ENCODE measurements at regions not wholly inside any gene's neighbourhood (a gene's known extent, or its start where the extent isn't known, plus 50 kb on each side); places are given as distances from the start of the nearest gene placed in this dataset.

DNA sequence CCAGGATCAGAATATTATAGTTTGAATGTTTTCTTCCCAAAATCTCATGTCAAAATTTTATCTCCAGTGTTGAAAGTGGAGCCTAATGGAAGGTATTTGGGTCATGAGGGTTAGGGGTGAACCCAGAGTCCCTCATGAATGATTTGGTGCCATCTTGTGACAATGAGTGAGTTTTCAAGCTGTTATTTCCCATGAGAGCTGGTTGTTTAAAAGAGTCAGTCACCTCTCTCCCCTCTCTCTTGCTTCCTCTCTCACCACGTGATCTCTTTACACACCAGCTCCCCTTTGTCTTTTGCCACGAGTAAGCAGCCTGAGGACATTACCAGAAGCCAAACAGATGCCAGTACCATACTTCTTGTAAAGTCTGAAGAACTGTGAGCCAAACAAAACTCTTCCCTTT is 561.6 kb downstream of the RERGL start:
- DNase-seq: no peak

DNA sequence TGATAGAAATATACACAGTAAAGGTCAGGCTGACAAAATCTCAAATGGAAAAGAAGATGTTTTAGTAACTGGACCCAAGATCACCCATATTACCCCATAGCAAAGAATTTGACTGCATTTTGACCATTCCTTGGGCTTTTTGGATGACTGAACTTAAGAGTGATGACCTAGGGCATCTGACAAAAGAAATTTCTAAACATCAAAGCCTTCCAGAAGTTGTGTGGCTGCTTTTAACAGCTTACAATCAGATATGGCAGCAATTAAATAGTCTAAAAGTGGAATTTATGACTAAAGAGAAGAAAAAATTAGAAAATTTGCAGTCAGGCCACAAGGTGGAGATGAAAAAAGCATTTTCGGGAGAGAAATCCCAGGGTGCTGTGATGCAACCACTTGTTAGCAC is 563.0 kb downstream of the RERGL start:
- DNase-seq: no peak

DNA sequence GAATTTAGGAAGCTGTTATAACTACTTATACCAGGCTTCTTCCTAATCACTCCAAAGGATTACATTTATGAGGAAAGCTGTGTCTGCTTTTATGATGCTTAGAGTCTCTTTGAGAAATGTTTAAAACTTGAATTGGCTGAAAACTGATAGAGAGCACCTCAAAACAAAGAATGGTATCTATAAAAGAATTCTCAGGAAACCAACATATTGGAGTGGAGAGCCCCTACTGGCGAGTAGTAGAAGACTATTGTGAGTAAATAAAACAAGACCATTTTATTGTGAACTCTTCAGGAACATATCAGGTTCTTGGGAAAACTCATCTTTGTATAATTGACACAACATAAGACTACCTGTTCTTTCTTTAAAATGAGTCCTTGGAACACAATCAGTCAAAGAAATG is 578.6 kb downstream of the RERGL start:
- DNase-seq: no peak

DNA sequence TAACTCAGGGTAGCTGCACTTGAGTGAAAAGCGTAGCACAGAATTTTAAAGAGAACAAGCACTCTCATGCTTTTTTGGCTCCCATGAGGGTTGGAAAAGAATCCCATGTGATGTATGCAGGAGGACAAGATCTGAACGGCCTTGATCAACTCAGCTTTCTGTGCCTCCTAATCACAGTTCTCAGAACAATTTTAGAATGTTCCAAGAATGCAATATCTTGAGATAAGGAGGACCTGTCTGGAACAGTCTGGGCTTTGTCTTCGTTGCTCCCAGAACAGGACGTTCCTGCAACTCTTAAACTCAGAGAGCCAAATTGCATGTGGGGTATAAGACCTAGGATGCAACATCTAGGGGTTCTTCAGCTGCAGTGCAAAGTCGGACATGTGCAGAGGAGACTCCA is 582.7 kb downstream of the RERGL start:
- DNase-seq: no peak

DNA sequence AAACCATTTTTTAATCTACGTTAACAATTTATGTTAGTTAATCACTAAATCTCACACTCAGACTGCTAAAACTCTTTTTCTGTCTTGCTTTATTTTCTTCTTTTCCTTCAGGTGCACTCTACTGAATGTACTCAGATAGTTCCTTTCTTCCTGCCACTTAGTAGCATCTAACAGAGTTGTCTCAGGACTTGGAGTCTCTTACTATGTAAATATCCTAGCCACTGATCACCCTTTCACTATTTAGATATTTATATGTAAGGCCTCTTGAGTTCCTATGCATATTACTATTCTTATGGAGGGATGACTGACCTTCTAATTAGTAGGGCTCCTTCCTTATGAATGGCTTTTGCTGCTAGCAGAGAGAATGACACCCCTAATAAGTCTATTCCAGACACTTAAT is 586.3 kb downstream of the RERGL start:
- DNase-seq: no peak

DNA sequence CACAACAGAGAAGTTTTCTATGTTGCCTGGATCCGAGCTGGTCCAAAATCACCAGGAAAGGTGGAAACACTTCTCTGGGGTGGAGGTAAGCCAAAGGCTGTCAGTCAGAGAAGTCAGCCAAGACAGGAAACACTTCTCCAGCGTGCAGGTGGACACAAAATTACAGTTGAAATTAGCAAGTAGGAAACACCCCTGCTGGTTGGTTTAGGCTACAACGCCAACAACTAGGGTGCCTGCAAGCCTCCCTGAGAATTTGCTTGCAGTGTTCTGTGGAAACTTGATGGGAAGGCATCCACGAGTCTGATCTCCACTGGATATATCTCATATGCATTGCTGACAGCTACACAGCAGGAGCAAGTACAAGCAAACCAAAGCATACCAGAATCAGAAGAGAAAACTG is 600.5 kb downstream of the RERGL start:
- DNase-seq: no peak

DNA sequence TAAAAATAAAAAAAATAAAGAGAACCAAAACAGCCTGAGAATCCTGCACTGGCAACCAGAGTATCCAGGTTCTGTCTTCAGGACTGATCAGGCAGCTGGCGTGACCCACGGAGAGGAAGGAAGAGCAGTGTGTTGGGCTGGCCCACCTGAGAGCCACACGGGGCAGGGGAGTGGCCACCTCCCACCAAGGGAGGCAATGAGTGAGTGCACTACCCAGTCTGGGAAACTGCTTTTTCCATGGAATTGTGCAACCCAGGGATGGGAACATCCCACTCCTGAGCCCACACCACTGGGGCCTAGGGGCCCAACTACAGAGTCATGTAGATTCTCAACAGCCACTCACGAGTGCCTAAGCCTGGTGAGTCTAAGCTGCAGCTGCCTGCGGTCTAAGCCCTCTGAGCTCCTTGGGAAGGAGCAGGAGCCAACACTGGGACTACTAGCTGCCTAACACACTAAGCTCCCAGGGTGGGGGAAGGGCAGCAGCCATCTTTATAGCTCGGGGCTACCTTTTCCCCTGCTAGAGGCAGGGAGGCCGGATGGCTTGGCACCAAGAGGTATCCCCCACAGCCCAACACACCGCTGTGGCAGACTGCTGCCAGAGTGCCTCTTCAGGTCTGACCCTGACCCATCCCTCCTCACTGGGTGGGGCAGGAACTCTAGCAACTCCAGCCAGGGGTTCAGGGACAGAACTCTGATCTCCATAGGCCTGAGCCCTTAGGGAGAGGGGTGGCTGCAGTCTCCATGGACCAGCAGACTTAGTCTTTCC is 610.9 kb downstream of the RERGL start:
- no peak for DNase-seq

DNA sequence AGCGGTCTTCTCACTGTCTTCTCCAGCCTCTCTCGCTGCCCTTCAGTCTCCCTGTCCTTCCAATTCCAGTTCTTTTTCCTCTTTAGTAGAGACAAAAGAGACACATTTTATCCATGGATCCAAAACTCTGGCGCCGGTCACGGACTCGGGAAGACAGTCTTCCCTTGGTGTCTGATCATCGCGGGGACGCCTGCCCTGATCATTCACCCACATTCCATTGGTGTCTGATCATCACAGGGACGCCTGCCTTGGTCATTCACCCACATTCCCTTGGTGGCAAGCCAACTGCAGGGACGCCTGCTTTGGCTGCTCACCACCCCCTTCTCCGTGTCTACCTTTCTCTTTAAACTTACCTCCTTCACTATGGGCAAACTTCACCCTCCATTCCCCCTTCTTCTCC is 619.5 kb downstream of the RERGL start:
- DNase-seq: no peak

DNA sequence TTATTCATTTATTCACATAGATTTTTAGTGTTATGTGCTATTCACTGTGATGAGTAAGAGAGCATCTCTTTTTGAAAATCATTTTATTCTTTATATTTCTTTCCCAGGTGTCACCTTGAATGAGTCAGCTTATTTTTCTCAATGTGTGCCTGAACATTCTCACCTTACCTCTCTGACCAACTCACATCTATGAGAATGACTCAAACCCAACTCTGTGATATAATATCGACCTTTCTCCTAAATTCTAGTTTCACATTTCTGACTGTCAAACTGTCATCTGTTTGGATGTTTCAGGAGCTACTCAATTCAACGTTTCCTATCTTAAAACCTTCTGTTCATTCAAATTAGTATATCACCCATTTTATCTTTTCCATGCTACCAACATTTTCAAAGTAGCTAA is 630.8 kb downstream of the RERGL start:
- DNase-seq: no peak

DNA sequence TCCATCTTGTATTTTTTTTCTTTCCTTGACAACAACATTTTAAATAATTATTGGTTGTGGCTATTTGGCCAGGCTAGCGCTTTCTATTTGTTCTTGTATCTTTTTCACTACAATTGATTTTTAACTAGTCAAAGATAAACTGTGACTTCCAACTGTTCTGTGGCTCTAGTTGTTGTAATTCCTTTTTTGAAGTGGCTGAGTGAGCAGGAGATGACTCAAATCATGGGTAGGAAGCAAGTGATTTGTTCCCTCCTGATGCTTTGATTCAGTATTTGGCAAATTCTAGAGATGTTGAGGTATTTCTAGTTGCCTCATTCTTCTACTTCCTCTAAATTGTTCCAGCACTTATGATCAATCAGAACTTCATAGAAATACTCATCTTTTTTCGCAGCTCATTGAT is 633.5 kb downstream of the RERGL start:
- no peak for DNase-seq

DNA sequence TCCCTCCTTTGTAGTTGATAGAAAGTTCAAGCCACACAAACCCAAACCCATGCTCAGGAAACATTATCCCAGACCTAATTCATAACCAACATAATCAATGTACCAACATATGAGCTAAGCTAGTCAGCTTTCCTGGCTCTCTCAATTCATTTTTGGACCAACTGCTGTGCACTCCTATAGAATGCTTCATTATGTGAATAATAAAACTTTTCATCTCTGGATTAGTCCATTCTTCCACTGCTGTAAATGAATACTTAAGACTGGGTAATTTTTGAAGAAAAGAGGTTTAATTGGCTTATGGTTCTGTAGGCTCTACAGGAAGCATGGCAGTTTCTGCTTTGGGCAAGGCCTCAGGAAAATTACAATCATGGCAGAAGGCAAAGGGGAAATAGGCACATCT is 651.9 kb downstream of the RERGL start:
- no peak for DNase-seq

DNA sequence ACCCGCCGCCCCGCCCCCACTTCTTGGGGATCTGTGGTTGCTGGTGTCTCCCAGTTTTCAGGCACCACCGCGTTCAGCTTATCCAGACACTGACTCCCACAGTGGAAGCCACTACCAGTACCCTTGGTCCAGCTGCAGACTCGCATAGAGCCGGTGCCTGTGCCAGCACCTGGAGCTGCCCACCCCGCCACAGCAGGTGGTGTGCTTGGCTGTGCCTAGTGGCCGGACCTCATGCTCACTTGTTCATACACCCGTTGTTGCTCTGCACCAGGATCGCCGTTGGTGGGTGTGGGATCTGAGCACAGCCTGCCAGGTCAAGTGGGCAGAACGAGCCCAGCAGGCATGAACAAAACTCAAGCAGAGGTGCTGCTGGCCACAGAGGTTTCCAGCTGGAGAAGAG is 673.2 kb downstream of the RERGL start:
- DNase-seq: no peak

DNA sequence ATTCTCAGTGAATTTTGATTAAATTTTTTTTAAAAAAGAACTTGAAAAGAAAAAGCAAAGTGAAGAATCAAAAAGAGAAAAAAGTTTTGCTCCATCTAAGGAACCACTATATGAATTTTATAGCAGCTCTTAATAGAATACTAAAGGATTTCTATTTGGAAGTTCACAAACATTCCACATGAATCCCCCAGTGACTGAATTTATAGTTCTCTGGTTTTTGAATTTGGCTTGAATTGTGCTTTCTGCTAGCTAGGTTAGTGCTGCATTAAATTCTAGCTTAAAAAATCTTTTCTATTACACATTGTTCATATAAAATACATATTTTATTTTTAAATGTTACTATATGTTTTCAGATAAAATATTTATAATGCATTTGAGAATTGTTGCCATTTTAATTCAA is 675.4 kb downstream of the RERGL start:
- DNase-seq: no peak

DNA sequence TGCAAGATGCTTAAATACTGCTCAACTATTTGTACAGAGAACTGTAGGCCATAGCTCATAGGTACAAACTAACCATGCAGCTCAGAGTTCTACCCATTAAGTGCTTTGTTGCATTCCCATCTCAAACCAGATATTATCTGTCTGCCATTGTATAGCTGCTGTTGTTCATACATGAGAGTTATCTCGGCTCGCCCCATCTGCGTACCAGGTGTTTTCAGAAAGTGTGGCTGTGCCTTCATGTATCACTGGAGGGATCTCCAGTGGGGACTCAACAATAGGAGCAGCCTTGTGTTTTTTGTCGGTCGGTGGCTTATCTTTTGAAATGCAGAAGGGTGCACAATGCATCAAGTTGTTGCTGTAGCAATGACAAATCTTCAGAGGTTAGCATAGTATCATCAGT is 678.3 kb downstream of the RERGL start:
- no peak for DNase-seq

DNA sequence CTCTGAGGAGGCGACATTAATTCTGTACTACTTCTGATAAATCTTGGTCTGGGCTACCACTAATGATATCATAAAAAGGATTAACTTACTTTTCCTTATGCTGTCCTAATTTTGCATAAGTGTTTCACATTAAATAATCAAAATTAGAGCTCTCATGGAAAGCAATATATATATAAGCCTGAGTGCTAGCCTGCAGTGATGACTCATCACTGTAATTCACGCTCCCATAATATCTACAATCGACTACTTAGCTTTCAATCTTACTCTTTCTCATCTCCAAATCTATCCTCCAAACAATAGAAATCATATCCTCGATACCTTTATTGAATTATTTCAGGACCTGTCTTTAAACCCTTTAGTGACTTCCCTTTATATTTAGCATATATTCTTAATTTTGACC is 701.3 kb downstream of the RERGL start:
- DNase-seq: no peak

DNA sequence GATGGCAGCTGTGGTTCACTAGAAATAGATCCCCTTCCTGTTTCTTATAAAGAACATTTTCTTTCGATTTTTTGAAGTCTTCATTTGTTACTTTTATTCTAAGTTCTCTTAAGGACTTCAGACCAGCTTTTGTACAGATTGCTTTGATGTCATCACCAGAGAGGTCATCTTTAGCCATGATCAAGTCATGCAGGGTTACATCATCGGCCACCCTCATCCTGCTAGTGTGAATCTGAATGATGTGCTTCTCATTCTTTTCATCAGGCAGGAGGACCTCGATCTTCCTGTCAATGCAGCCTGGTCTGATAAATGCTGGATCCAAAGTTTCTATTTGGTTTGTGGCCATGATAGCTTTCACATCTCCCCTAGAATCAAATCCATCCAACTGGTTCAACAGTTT is 706.7 kb downstream of the RERGL start:
- DNase-seq: no peak

DNA sequence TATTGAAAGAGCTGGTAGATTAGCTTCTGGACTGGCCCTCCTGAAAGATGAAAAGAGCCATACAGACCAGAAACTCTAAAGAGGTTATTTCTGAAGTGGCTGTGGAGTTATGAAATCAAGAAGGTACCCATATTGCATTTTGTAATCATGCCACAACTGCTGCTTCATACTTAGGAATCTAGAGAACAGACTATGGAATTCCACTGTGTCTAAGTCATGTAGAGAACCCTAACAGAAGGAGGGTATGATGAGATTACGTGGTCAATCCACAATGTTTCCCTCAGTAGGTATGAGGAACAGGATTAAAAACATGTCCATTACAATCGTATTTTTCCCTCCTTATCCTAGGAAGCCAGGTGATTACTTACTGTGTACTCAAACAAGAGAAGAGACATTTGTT is 708.8 kb downstream of the RERGL start:
- DNase-seq: no peak

DNA sequence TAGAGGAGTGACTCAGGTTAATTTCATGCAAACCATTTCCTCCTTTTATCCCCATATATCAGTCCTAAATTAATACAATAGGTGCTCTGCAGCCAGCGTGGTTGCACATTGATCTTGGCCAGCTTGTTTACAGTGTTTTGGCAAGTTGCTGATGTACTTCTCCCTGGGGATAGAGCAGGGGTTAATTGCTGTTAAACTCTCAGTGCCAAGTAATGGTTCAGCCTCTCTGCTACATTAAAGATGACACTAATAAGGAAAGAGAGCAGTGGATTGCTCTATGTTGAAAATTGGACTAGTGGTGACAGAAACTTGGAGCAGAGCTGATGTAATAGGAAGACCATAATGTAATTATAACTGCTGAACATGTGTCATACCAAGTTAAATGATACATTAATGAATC is 717.5 kb downstream of the RERGL start:
- no peak for DNase-seq

DNA sequence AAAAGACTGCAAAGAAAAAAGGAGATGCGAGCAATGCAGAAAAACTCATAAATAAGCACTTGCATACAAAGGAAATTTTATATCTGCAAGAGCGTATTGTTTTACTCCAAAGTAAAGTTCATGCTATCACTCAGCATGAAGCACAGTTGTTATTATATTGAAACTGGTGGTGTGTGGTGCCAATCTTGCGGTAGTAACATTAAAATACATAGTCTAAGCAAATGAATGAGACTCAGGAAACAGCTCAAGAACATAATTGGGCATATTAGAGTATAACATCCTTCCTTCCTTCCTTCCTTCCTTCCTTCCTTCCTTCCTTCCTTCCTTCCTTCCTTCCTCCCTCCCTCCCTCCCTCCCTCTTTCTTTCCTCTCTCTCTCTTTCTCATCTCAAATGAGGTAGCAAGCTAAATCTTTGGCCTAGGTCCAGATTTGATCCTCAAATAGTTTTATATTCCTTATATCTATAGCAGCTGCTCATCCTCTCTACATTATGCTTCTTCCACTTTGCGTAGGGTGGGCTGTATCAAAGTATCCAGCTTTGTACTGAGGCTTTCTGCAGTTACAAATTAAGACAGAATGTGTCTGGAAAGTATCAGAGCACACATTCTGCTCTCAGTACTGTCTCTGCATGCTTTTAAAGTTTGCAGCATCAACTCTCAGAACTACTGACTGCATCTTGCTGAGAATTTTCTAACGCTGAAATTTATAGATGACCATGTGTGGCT is 718.3 kb downstream of the RERGL start:
- DNase-seq: no peak

DNA sequence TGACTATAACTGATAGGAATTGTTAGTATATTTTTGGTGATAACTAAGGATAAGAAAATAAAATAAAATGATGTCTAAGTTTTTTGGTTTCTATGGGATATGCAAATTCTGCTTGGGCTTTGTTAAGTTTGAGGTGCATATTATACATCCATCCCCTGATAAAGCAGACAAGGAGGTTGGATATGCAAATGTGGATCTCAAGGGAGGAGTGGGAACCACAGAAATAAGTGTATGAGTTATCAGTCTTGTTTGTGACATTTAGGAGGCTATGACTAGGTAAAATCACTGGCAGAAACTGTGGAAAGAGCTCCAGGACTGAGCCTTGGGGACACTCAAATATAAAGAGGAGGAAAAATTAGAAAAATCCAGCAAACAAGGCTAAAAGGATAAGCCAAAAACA is 719.4 kb downstream of the RERGL start:
- no peak for DNase-seq

DNA sequence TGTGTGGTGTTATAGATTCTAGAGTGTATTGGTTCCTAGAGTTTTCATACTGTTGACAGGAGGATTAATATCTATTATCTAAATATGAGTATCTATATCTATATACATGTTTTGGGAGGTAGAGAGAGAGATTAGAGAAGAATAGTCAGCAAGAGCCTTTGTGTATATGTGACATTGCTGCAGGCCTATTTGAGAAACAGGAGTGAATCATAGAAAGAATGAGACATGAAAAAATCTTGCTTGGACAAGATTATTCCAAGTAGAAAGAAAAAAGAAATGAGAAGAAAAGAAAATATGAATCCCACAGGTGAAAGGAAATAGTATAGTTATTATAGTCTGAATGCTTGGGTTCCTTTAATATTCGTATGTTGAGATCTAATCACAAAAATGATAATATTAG is 720.4 kb downstream of the RERGL start:
- DNase-seq: no peak

DNA sequence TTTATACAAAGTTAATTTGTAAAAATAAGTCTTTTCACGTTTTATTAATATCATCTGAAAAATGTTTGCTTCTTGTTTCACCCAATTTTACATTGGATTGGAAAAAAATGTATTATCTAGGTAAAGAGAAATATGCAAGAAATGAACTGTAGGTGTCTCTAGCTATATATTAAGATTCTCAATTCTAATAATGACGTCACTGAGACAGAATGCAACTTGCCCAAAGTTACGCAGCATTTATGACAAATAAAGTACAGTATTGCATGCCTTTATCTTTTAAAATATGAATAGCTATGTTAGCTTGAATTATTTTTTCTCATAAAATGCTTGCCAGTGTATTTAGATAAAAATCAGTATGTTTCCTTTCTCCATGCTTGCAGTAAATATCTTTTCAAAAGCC is 728.8 kb downstream of the RERGL start:
- no peak for DNase-seq

DNA sequence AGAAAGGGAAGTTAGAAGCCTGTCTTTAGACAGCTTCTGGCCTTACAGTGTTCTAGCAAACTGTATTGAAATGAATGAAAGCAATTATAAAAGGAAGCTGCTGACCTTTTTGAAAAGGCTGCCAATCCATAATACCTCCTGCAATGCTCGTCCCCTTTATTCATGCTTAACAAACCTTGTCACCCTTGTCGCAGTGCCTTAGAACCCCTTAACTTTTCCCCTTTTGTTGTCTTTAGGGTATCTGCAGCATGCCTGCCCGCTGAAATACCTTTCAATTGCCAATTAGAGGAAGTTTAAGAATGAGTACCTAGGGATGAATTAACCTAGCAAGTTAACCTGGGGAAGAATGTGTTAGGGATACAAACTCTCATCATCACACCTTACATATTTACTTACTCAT is 731.2 kb downstream of the RERGL start:
- no peak for DNase-seq

DNA sequence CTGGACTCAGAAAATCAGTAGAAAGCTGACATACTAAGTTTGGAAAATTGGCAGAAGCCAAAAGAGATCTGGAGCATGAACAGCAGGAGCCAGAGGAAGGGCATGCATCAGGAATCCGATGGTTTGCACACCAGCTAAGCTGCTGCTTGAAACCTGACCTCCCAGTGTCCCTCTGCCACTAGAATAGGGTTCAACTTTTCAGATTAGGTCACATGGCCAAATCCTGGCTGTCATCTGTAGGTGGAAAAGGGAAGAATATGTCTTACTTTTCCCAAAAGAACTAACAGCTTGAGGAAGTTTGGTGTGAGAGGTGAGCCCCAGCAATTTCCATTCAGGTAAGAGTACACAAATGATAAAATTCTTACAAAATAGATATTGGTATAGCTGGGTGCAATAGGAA is 732.6 kb downstream of the RERGL start:
- no peak for DNase-seq

DNA sequence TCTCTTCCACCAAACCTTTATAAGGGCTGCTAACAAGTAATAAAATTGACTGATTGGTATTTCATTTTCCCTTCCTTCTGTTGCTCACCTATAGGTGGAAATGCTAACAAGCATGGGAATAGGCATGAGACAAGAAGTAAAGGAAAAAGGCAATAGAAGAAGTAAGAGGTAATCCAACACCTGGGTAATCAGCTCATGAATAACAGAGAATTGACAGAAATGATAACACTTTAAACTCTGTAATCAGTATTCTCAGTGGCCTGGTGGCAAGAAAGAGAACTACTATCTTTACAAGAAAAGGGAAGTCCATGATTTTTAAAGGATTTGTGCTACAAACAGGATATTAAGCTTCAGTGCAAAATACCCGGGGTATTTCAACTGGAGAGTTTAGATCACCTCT is 737.8 kb downstream of the RERGL start:
- DNase-seq: no peak
